ENCODE measurements at regions not wholly inside any gene's neighbourhood (a gene's known extent, or its start where the extent isn't known, plus 50 kb on each side); places are given as distances from the start of the nearest gene placed in this dataset.
"Not testable (repeated sequence)": the region's sequence is repeated elsewhere in the genome, so short reads cannot be mapped to it uniquely, and the experiment has no call there.

DNA sequence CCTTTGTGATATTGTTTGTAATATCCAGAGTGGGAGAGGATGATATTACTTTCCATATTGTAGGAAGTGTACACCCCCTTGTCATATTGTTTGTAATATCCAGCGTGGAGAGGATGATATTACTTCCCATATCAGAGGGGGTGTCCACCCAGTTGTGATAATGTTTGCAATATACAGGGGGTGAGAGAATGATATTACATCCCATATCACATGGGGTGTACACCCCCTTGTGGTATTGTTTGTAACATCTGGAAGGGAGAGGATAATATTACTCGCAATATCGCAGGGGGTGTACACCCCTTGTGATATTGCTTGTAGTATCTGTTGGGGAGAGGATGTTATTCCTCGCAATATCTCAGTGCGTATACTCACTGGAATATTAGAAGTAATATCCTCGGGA, 61.5 kb downstream of the PRSS23 start:
- Mint-ChIP-seq H3K4me1 (ENCODE audit: low read depth) (no peaks in the 10 kb centered on the region), H3K36me3 (ENCODE audit: low read depth) (no peaks in the 10 kb centered on the region), H3K27me3 (peaks cover 22% of the 10 kb centered on the region), H3K27ac (no peak overlapping the region), H3K4me3 (no peak overlapping the region), H3K9me3 (no peaks in the 10 kb centered on the region)
- DNase-seq = no peak

GRCh38 chr11:86863476-86863875, 63.1 kb downstream of the PRSS23 start:
- no peaks in the 10 kb centered on the region for H3K9me3 Mint-ChIP-seq
- H3K4me1 Mint-ChIP-seq (ENCODE audit: low read depth) = no peaks in the 10 kb centered on the region
- H3K27ac Mint-ChIP-seq = no peak overlapping the region
- H3K27me3 Mint-ChIP-seq = peaks cover 14% of the 10 kb centered on the region
- no peak for DNase-seq
- no peak overlapping the region for H3K4me3 Mint-ChIP-seq
- no peaks in the 10 kb centered on the region for H3K36me3 Mint-ChIP-seq (ENCODE audit: low read depth)

GRCh38 chr11:86865436-86865835, 65.1 kb downstream of the PRSS23 start:
- no peaks in the 10 kb centered on the region for H3K9me3 Mint-ChIP-seq
- DNase-seq = no peak
- H3K4me3 Mint-ChIP-seq = no peak overlapping the region
- no peaks in the 10 kb centered on the region for H3K4me1 Mint-ChIP-seq (ENCODE audit: low read depth)
- no peaks in the 10 kb centered on the region for H3K36me3 Mint-ChIP-seq (ENCODE audit: low read depth)
- peaks cover 3% of the 10 kb centered on the region for H3K27me3 Mint-ChIP-seq
- H3K27ac Mint-ChIP-seq = no peak overlapping the region

DNA sequence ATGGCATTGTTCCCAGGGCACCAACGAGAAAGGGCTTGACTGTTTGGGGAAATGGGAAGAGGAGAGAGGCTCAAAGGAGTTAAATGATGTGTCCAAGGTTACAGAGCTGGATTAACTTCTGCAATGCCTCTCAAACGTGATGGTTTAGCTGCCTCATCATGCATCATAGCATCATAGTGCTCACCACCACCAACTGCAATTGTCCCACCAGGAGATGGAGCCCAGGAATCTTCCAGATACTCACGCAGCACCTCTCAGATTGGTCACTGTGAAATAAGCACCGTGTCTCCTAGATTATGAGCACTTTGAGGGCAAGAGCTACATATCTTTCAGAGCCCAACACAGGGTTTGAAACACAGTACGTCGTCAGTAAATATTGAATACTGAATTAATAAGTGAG, 69.2 kb downstream of the PRSS23 start:
- Mint-ChIP-seq H3K4me3 (no peak overlapping the region), H3K9me3 (no peaks in the 10 kb centered on the region), H3K36me3 (ENCODE audit: low read depth) (no peaks in the 10 kb centered on the region), H3K4me1 (ENCODE audit: low read depth) (no peaks in the 10 kb centered on the region), H3K27ac (no peak overlapping the region), H3K27me3 (no peaks in the 10 kb centered on the region)
- no peak for DNase-seq

DNA sequence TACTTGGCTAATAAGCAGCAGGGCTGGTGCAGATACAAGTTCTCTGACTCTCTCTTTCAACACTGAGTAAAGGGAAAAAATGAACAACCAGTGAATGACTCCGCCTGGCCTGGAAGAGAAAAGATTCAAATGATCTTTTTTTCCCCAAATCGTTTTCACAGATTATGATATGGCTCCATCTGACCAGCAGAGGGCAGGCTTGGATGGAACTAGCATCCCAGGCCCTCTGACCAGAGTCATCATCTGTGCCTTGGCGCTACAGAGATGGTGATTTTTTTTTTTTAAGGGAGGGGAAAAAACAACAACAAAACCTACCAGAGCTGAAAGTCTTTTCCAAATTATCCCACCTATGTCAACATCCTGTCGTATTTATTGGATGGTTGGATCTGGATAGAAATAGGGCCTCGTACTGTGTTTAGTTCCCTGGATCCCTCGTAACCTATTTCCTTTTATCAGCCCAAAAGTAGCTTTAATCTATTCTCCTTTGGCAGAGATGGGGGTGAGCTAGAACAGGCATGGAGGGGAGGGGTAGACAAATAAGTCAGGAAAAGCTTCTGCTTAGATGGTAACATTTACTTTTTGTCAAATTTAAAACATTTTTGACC, 69.7 kb downstream of the PRSS23 start:
- Mint-ChIP-seq H3K27me3 (peaks cover 3% of the 10 kb centered on the region), H3K27ac (no peak overlapping the region), H3K4me3 (no peak overlapping the region), H3K4me1 (ENCODE audit: low read depth) (no peaks in the 10 kb centered on the region), H3K9me3 (no peaks in the 10 kb centered on the region), H3K36me3 (ENCODE audit: low read depth) (no peaks in the 10 kb centered on the region)
- peak; percentile 35 for DNase-seq

DNA sequence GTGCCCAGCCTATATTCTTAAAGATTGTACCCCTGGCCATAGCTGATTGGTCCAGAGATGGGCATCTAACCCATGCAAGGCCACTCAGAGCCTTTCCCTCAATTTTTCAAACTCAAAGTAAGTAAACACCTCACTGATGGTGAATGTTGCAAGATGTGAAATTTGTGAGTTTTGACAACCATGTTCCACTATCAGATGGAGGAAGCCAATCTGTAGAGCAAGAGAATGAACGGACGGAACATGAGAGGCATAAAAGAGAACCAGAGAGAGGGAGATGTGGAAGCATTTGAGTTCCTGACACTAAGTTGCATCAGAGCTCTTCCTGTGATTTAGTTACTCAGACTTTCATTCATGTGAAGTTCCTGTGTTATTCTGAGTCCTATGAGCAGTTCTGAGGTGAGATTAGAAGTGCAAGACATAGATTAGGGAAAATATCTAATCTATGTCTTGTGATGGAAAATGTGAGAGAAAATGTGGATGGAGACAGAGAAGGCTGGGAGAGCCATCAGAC, 73.3 kb downstream of the PRSS23 start:
- H3K4me1 Mint-ChIP-seq (ENCODE audit: low read depth) = no peaks in the 10 kb centered on the region
- peaks cover 3% of the 10 kb centered on the region for H3K27me3 Mint-ChIP-seq
- no peaks in the 10 kb centered on the region for H3K36me3 Mint-ChIP-seq (ENCODE audit: low read depth)
- H3K9me3 Mint-ChIP-seq = no peaks in the 10 kb centered on the region
- DNase-seq = no peak
- no peak overlapping the region for H3K27ac Mint-ChIP-seq
- no peak overlapping the region for H3K4me3 Mint-ChIP-seq

DNA sequence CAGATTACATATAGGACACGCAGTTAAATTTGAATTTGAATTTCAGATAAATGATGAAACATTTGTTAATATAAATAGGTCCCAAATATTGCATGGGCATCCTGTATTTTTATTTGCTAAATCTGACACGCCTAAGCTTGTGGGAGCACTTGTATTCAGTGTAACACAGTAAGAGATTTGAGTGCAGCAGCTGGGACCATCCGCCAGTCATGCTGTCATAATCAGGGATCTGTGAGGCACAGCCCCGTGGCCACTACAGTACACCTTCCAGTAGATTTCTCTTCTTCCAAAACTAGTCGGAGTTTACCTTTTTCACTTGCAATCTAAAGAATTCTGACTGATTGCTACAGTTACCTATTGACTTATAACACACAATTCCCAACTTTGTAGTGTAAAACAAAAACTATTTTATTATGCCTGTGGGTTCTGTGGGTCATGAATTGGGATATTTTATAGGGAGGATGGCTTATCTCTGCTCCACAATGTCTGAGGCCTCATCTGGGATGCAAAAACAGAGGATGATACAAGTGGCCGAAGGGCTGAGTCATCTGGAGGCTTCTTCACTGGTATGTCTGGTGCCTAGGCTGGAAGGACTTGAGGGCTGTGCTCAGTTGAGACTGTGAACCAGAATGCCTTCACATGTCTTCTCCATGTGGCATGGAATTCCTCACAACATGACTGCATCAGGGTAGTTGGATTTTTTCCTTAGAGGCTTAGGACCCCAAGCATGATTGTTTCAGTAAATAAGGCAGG, 74.1 kb downstream of the PRSS23 start:
- Mint-ChIP-seq H3K9me3 (no peaks in the 10 kb centered on the region), H3K36me3 (ENCODE audit: low read depth) (no peaks in the 10 kb centered on the region), H3K27ac (no peak overlapping the region), H3K27me3 (peaks cover 3% of the 10 kb centered on the region), H3K4me3 (no peak overlapping the region), H3K4me1 (ENCODE audit: low read depth) (no peaks in the 10 kb centered on the region)
- no peak for DNase-seq

- no peak for DNase-seq
- no peaks in the 10 kb centered on the region for H3K36me3 Mint-ChIP-seq (ENCODE audit: low read depth)
- H3K27me3 Mint-ChIP-seq = peaks cover 3% of the 10 kb centered on the region
- no peak overlapping the region for H3K4me3 Mint-ChIP-seq
- no peaks in the 10 kb centered on the region for H3K9me3 Mint-ChIP-seq
- no peak overlapping the region for H3K27ac Mint-ChIP-seq
- H3K4me1 Mint-ChIP-seq (ENCODE audit: low read depth) = no peaks in the 10 kb centered on the region
Observed at GRCh38 chr11:86876716-86877234, 76.4 kb downstream of the PRSS23 start.

- Mint-ChIP-seq H3K27ac (no peak overlapping the region), H3K4me1 (ENCODE audit: low read depth) (no peaks in the 10 kb centered on the region), H3K9me3 (no peaks in the 10 kb centered on the region), H3K27me3 (peaks cover 3% of the 10 kb centered on the region), H3K4me3 (no peak overlapping the region), H3K36me3 (ENCODE audit: low read depth) (no peaks in the 10 kb centered on the region)
- DNase-seq = no peak
Observed at GRCh38 chr11:86877503-86877902, 77.2 kb downstream of the PRSS23 start.

DNA sequence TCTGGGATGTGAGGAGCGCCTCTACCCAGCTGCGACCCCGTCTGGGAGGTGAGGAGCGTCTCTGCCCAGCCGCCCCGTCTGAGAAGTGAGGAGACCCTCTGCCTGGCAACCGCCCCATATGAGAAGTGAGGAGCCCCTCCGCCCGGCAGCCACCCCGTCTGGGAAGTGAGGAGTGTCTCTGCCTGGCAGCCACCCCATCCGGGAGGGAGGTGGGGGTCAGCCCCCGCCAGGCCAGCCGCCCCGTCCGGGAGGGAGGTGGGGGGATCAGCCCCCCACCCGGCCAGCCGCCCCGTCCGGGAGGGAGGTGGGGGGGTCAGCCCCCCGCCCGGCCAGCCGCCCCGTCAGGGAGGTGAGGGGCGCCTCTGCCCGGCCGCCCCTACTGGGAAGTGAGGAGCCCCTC, 76.0 kb downstream of the FZD4 start:
- H3K4me1 Mint-ChIP-seq (ENCODE audit: low read depth); H3K27me3 Mint-ChIP-seq; H3K27ac Mint-ChIP-seq: not testable (repeated sequence)

GRCh38 chr11:86885311-86885710, 69.9 kb downstream of the FZD4 start:
- Mint-ChIP-seq H3K36me3 (ENCODE audit: low read depth) (no peaks in the 10 kb centered on the region), H3K27ac (no peak overlapping the region), H3K27me3 (peaks cover 24% of the 10 kb centered on the region), H3K4me1 (ENCODE audit: low read depth) (no peaks in the 10 kb centered on the region), H3K4me3 (no peak overlapping the region), H3K9me3 (no peaks in the 10 kb centered on the region)
- DNase-seq = no peak

More for the DNA sequence above, 76.0 kb downstream of the FZD4 start:
- not testable (repeated sequence) for H3K4me3 Mint-ChIP-seq; H3K36me3 Mint-ChIP-seq (ENCODE audit: low read depth); H3K9me3 Mint-ChIP-seq; DNase-seq

- H3K4me1 Mint-ChIP-seq (ENCODE audit: low read depth) = no peaks in the 10 kb centered on the region
- DNase-seq = no peak
- H3K36me3 Mint-ChIP-seq (ENCODE audit: low read depth) = no peaks in the 10 kb centered on the region
- no peak overlapping the region for H3K27ac Mint-ChIP-seq
- peaks cover 24% of the 10 kb centered on the region for H3K27me3 Mint-ChIP-seq
- H3K9me3 Mint-ChIP-seq = no peaks in the 10 kb centered on the region
- H3K4me3 Mint-ChIP-seq = no peak overlapping the region
Observed at GRCh38 chr11:86888164-86889000, 66.8 kb downstream of the FZD4 start.

GRCh38 chr11:86889001-86889341, 66.2 kb downstream of the FZD4 start:
- Mint-ChIP-seq H3K4me1 (ENCODE audit: low read depth) (no peaks in the 10 kb centered on the region), H3K4me3 (no peak overlapping the region), H3K9me3 (no peaks in the 10 kb centered on the region), H3K27me3 (peaks cover 19% of the 10 kb centered on the region), H3K27ac (no peak overlapping the region), H3K36me3 (ENCODE audit: low read depth) (no peaks in the 10 kb centered on the region)
- DNase-seq = no peak

DNA sequence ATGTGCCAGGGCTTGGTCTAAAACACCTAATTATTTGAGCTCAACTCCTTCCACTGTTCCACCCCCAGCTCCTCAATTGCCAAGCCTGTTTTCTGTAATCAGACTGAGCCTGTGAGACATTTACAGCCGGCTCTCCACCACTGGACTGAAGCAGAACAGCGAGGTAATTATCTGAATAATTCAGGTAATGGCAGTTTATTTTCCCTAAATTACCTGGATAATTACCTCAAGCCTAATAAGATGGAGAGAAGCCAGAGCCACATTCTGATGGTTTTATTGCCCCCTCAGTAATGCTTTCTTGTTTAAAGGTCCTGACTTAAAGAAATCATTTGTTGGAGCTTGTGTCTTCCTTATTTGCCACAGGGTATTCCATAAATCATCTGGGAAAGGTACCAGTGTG, 64.2 kb downstream of the FZD4 start:
- Mint-ChIP-seq H3K4me3 (no peak overlapping the region), H3K36me3 (ENCODE audit: low read depth) (no peaks in the 10 kb centered on the region), H3K27ac (no peak overlapping the region), H3K9me3 (no peaks in the 10 kb centered on the region), H3K27me3 (peaks cover 14% of the 10 kb centered on the region), H3K4me1 (ENCODE audit: low read depth) (no peaks in the 10 kb centered on the region)
- no peak for DNase-seq

GRCh38 chr11:86893235-86893634, 62.0 kb downstream of the FZD4 start:
- H3K4me1 Mint-ChIP-seq (ENCODE audit: low read depth) = no peaks in the 10 kb centered on the region
- no peak overlapping the region for H3K4me3 Mint-ChIP-seq
- DNase-seq = no peak
- H3K9me3 Mint-ChIP-seq = no peaks in the 10 kb centered on the region
- no peak overlapping the region for H3K27ac Mint-ChIP-seq
- peaks cover 3% of the 10 kb centered on the region for H3K27me3 Mint-ChIP-seq
- H3K36me3 Mint-ChIP-seq (ENCODE audit: low read depth) = no peaks in the 10 kb centered on the region

Measured in activated T-cell treated with anti-CD3 and anti-CD28 coated beads, Interleukin-2, amount 50 U/mL, for 24 hours (primary cell).